Endothelial cell of umbilical vein (primary cell): ENCODE measurements at regions not wholly inside any gene's neighbourhood (a gene's known extent, or its start where the extent isn't known, plus 50 kb on each side); places are given as distances from the start of the nearest gene placed in this dataset.

Experiments used
- BruUV-seq: library from RNA; stranded (reverse); fragments of 400-500 nt; replicated peaks from 2 replicates; lab custom pipeline; 2021; lab: Mats Ljungman, UMichigan
- CTCF ChIA-PET: fragments of 300-600, 350-600 bp; sonication (Branson Sonifier 250); formaldehyde crosslinking; loops from one replicate; lab custom pipeline; 2021; ENCODE audit warnings: antibody characterized with exemption, inconsistent platforms; lab: Charles Lee
- POLR2A ChIA-PET: fragments of 300-600, 350-600 bp; sonication (Branson Sonifier 250); formaldehyde crosslinking; loops from one replicate; lab custom pipeline; 2021; ENCODE audit warnings: antibody characterized with exemption, inconsistent platforms; lab: Charles Lee
- DNase-seq: peaks from one replicate; pipeline ENCODE4 v3.0.0-alpha.2; 2011; ENCODE audit warnings: low read depth, low spot score
- FAIRE-seq: peaks from 2 replicates; lab custom pipeline; 2011; peaks lifted over from hg19 to GRCh38; lab: Jason Lieb, UNC
- H2AFZ ChIP-seq: 2 replicates; pipeline ENCODE4 v1.6.0; 2012; ENCODE audit warnings: low read depth, low read length, control low read depth, inconsistent platforms
- H3K27ac ChIP-seq: 2 replicates; pipeline ENCODE4 v1.5.1; 2011; ENCODE audit warnings: low read depth, mild to moderate bottlenecking, control low read depth, low read length, moderate library complexity; ENCODE audit not compliant: insufficient read depth
- H3K27me3 ChIP-seq, 2 experiments: 2 replicates each; pipeline versions ENCODE4 v1.6.0 to v1.6.1; 2011; ENCODE audit warnings: low read length in 2 of 2, mixed read lengths in 1 of 2; ENCODE audit not compliant: control insufficient read depth in 2 of 2, insufficient read depth in 2 of 2
- H3K36me3 ChIP-seq, 2 experiments: 2 replicates in 1 of 2; 3 replicates in 1 of 2; pipeline ENCODE4 v1.5.1; 2011; ENCODE audit warnings: low read length in 2 of 2, mild to moderate bottlenecking in 1 of 2, moderate library complexity in 1 of 2; ENCODE audit not compliant: control insufficient read depth in 2 of 2, insufficient read depth in 2 of 2; ENCODE audit errors: extremely low read depth in 1 of 2
- H3K4me1 ChIP-seq: 3 replicates; pipeline ENCODE4 v1.5.1; 2011; ENCODE audit warnings: mild to moderate bottlenecking, low read length; ENCODE audit not compliant: control insufficient read depth, insufficient read depth; ENCODE audit errors: extremely low read depth
- H3K4me2 ChIP-seq: 2 replicates; pipeline ENCODE4 v1.6.1; 2011; ENCODE audit warnings: low read length, control low read depth, mixed read lengths; ENCODE audit not compliant: insufficient read depth
- H3K4me3 ChIP-seq, 3 experiments: fragments of 200-600 bp in 1 of 3; sonication (generic), shearing (Covaris generic) in 1 of 3; replicated peaks in 1 of 3; 2 replicates each; pipeline ENCODE4 v1.5.1; 2011 to 2016; ENCODE audit warnings: control low read depth in 3 of 3, low read length in 3 of 3, mild to moderate bottlenecking in 2 of 3, inconsistent platforms in 1 of 3, low read depth in 1 of 3, moderate library complexity in 1 of 3; ENCODE audit not compliant: insufficient read depth in 1 of 3
- H3K79me2 ChIP-seq: 2 replicates; pipeline ENCODE4 v1.6.0; 2012; ENCODE audit warnings: low read length, inconsistent platforms; ENCODE audit not compliant: control insufficient read depth, insufficient read depth
- H3K9ac ChIP-seq: replicated peaks from 2 replicates; pipeline ENCODE3; 2011; ENCODE audit warnings: low read length, control low read depth; ENCODE audit not compliant: insufficient read depth; ENCODE audit errors: extremely low read depth
- H3K9me1 ChIP-seq: replicated peaks from 3 replicates; pipeline ENCODE4 v1.6.0; 2011; ENCODE audit warnings: mild to moderate bottlenecking, low read length; ENCODE audit not compliant: control insufficient read depth, insufficient read depth; ENCODE audit errors: extremely low read depth
- H3K9me3 ChIP-seq: replicated peaks from 2 replicates; pipeline ENCODE4 v1.5.1; 2012; ENCODE audit warnings: low read length, inconsistent platforms; ENCODE audit not compliant: control insufficient read depth, insufficient read depth
- H4K20me1 ChIP-seq: replicated peaks from 2 replicates; pipeline ENCODE3; 2011; ENCODE audit warnings: mild to moderate bottlenecking, low read length; ENCODE audit not compliant: control insufficient read depth, insufficient read depth; ENCODE audit errors: extremely low read depth
- CTCF ChIP-seq, 2 donors: IDR thresholded peaks; 1 replicate in 1 of 2; 2 replicates in 1 of 2; pipeline ENCODE4 v1.5.1; 2011; ENCODE audit warnings: low read length in 2 of 2, mild to moderate bottlenecking in 2 of 2, moderate library complexity in 2 of 2, control low read depth in 1 of 2, inconsistent platforms in 1 of 2, low read depth in 1 of 2; ENCODE audit not compliant: insufficient read depth in 1 of 2; ENCODE audit errors: extremely low read depth in 1 of 2
- EZH2 ChIP-seq: IDR thresholded peaks from 2 replicates; pipeline ENCODE4 v1.6.1; 2012; ENCODE audit warnings: borderline replicate concordance, low read depth, mild to moderate bottlenecking, moderate library complexity, low read length, inconsistent platforms; ENCODE audit not compliant: severe bottlenecking
- FOS ChIP-seq: IDR thresholded peaks from 2 replicates; pipeline ENCODE4 v1.6.1; 2011; ENCODE audit warnings: mild to moderate bottlenecking, low read length, moderate library complexity, borderline replicate concordance; ENCODE audit not compliant: insufficient read depth
- GATA2 ChIP-seq: IDR thresholded peaks from 2 replicates; pipeline ENCODE4 v1.7.0; 2011; ENCODE audit warnings: low read depth, mild to moderate bottlenecking, moderate library complexity, mixed read lengths, low read length; ENCODE audit not compliant: insufficient read length, insufficient read depth
- JUN ChIP-seq: IDR thresholded peaks from 2 replicates; pipeline ENCODE4 v1.6.1; 2011; ENCODE audit warnings: borderline replicate concordance, low read depth; ENCODE audit not compliant: insufficient read length, insufficient read depth
- MAX ChIP-seq: IDR thresholded peaks from 2 replicates; pipeline ENCODE4 v1.6.1; 2011; ENCODE audit not compliant: insufficient read depth, insufficient read length
- MYC ChIP-seq: IDR thresholded peaks from one replicate; pipeline ENCODE4 v1.6.1; 2011; ENCODE audit warnings: mild to moderate bottlenecking, low read depth, low read length
- POLR2A ChIP-seq: IDR thresholded peaks from 2 replicates; pipeline ENCODE4 v1.6.1; 2012; ENCODE audit warnings: low read depth, mild to moderate bottlenecking, control low read depth, low read length
- POLR2AphosphoS5 ChIP-seq: IDR thresholded peaks from 2 replicates; pipeline ENCODE4 v1.6.1; 2012; ENCODE audit warnings: low read depth, mild to moderate bottlenecking, control low read depth, low read length, moderate library complexity; ENCODE audit not compliant: insufficient read depth
- dilution Hi-C: fragments of 300-500 bp; cut with MboI; formaldehyde crosslinking; loops from one replicate; pipeline ENCODE4 v1.15.0; 2019; ENCODE audit warnings: low sequenced_read_pairs; ENCODE audit not compliant: extremely low pct_ligation_motif_present
- intact Hi-C: fragments of 100-400 bp; cut with micrococcal nuclease; formaldehyde crosslinking; loops from one replicate; pipeline ENCODE4 v1.10.0; 2022

GRCh38 chr18:51559902-51560287 is 362.4 kb upstream of the MEX3C start:
- intact Hi-C loops (no loop called here), dilution Hi-C loops (no loop called here)
- no peak overlapping the region for H2AFZ ChIP-seq
- peaks cover 2% of the 10 kb centered on the region for H3K9me3 ChIP-seq
- DNase-seq: no peak
- no peaks in the 10 kb centered on the region for H3K9me1 ChIP-seq
- H4K20me1 ChIP-seq: no peaks in the 10 kb centered on the region
- H3K27ac ChIP-seq: no peak overlapping the region
- H3K79me2 ChIP-seq: no peaks in the 10 kb centered on the region
- H3K4me2 ChIP-seq: no peak overlapping the region
- no peak overlapping the region for H3K4me3 ChIP-seq
- no peaks in the 10 kb centered on the region for H3K27me3 ChIP-seq
- no peaks in the 10 kb centered on the region for H3K36me3 ChIP-seq
- BruUV-seq: no TSS peak
- FAIRE-seq: no peak
- ChIA-PET POLR2A (no interaction called here), CTCF (no interaction called here)
- H3K4me1 ChIP-seq: no peaks in the 10 kb centered on the region
- no peak overlapping the region for H3K9ac ChIP-seq
- TF ChIP-seq MAX (no peak), EZH2 (no peak), CTCF (IDR thresholded peaks at IDR 0.05; ENCODE audit: extremely low read depth in 1 of 2, insufficient read depth in 1 of 2, low read depth in 1 of 2, low read length in 2 of 2) (no peak), FOS (no peak), POLR2AphosphoS5 (no peak), POLR2A (no peak), MYC (no peak), GATA2 (no peak), JUN (no peak)
